D721Med (cell line): ENCODE measurements at regions not wholly inside any gene's neighbourhood (a gene's known extent, or its start where the extent isn't known, plus 50 kb on each side); places are given as distances from the start of the nearest gene placed in this dataset.

Experiments
- DNase-seq: peaks from one replicate; pipeline ENCODE4 v3.0.0; 2011; ENCODE audit warnings: low spot score; ENCODE audit not compliant: insufficient read length
- FAIRE-seq: peaks from 2 replicates; lab custom pipeline; 2011; peaks lifted over from hg19 to GRCh38; lab: Jason Lieb, UNC
- TF ChIP-seq, protein P1 (sequence below): IDR thresholded peaks from 2 replicates; pipeline ENCODE4 v1.5.1; 2012; ENCODE audit warnings: mild to moderate bottlenecking, control low read depth; ENCODE audit not compliant: insufficient read depth; ENCODE audit errors: missing control alignments

- TF ChIP-seq, protein P1, sequence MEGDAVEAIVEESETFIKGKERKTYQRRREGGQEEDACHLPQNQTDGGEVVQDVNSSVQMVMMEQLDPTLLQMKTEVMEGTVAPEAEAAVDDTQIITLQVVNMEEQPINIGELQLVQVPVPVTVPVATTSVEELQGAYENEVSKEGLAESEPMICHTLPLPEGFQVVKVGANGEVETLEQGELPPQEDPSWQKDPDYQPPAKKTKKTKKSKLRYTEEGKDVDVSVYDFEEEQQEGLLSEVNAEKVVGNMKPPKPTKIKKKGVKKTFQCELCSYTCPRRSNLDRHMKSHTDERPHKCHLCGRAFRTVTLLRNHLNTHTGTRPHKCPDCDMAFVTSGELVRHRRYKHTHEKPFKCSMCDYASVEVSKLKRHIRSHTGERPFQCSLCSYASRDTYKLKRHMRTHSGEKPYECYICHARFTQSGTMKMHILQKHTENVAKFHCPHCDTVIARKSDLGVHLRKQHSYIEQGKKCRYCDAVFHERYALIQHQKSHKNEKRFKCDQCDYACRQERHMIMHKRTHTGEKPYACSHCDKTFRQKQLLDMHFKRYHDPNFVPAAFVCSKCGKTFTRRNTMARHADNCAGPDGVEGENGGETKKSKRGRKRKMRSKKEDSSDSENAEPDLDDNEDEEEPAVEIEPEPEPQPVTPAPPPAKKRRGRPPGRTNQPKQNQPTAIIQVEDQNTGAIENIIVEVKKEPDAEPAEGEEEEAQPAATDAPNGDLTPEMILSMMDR, result no peak
- no peak for DNase-seq
- no peak for FAIRE-seq
These were observed 69.8 kb upstream of the PHACTR2 start for GRCh38 chr6:143607974-143608373.

- FAIRE-seq, result no peak
- TF ChIP-seq, protein P1, result no peak
- no peak for DNase-seq
These were observed 70.6 kb upstream of the PHACTR2 start for GRCh38 chr6:143607168-143607567.

GRCh38 chr6:143605906-143606521, 71.8 kb upstream of the PHACTR2 start:
- FAIRE-seq (no peak), DNase-seq (no peak)
- TF ChIP-seq, protein P1, result no peak

DNA sequence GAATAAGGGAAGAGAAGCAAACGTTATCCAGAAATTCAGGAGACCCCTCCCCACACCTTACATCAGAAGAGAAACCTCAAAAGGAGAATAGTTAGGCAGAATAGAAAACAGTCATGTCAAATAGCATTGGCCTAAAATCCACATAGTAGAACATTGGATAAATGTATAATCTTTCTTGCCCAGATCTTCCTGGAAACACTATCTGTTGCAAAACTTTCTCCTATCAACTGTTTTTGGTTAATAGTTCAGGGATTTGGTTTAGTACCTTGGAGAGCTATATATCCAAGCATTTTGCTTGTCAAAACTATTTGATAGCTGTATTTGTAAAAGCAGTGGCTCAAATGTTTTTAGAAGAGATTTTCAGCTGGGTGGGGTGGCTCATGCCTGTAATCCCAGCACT, 74.3 kb upstream of the PHACTR2 start:
- FAIRE-seq (no peak), DNase-seq (no peak)
- TF ChIP-seq, protein P1, result no peak

- TF ChIP-seq, protein P1, result no peak
- FAIRE-seq (no peak), DNase-seq (no peak)
These were observed 76.3 kb upstream of the PHACTR2 start for GRCh38 chr6:143601504-143601903.

- no peak for FAIRE-seq
- no peak for DNase-seq
- TF ChIP-seq, protein P1, result no peak
These were observed 76.9 kb upstream of the PHACTR2 start for GRCh38 chr6:143600821-143601220.

GRCh38 chr6:143598466-143599080, 79.2 kb upstream of the PHACTR2 start:
- DNase-seq, result no peak
- no peak for FAIRE-seq
- TF ChIP-seq, protein P1, result no peak
